Heart right ventricle (tissue), 16 donors: ENCODE measurements at regions not wholly inside any gene's neighbourhood (a gene's known extent, or its start where the extent isn't known, plus 50 kb on each side); places are given as distances from the start of the nearest gene placed in this dataset.
A peak's percentile ranks its signal among the peaks of the same experiment; 100 is the strongest.

Experiments used
- ATAC-seq, 8 donors: fragments of 200-7000 bp; cut with Tn5 transposase; one replicate each; pipeline ENCODE4 v1.9.1; 2020; ENCODE audit warnings: mild to moderate bottlenecking in 8 of 8, moderate library complexity in 8 of 8, moderate number of reproducible peaks in 1 of 8
- DNase-seq, 2 donors: peaks; one replicate each; pipeline ENCODE4 v3.0.0-alpha.2; 2020
- H3K27ac ChIP-seq, 10 donors: fragments of 200-600 bp; sonication (generic) in 2 of 10; one replicate each; pipeline versions ENCODE4 v1.5.0 to v1.8.0; 2020 to 2022; ENCODE audit warnings: mild to moderate bottlenecking in 3 of 10
- H3K27me3 ChIP-seq, 7 donors: fragments of 200-600 bp; one replicate each; pipeline ENCODE4 v1.8.0; 2021 to 2022; ENCODE audit warnings: mild to moderate bottlenecking in 2 of 7
- H3K36me3 ChIP-seq, 9 donors: fragments of 200-600 bp; sonication (generic) in 1 of 9; one replicate each; pipeline versions ENCODE4 v1.5.0 to v1.8.0; 2020 to 2022; ENCODE audit warnings: mild to moderate bottlenecking in 2 of 9
- H3K4me1 ChIP-seq, 9 donors: fragments of 200-600 bp; sonication (generic) in 1 of 9; one replicate each; pipeline versions ENCODE4 v1.5.0 to v1.8.0; 2020 to 2022; ENCODE audit warnings: mild to moderate bottlenecking in 4 of 9
- H3K4me3 ChIP-seq, 10 donors: fragments of 200-600 bp; sonication (generic) in 2 of 10; one replicate each; pipeline versions ENCODE4 v1.5.0 to v1.8.0; 2020 to 2022; ENCODE audit warnings: mild to moderate bottlenecking in 7 of 10, moderate library complexity in 2 of 10
- H3K9me3 ChIP-seq, 11 donors: fragments of 200-600 bp in 10 of 11; sonication (generic) in 2 of 11; one replicate each; pipeline versions ENCODE4 v1.5.0 to v1.8.0; 2013 to 2022; ENCODE audit warnings: mild to moderate bottlenecking in 2 of 11, control low read depth in 1 of 11, moderate library complexity in 1 of 11
- WGBS, 2 donors: extraction: QIAGEN DNeasy Blood & Tissue Kit; methylation state at CpG; one replicate each; pipeline ENCODE4 v1.1.7; 2013; ENCODE audit warnings: inconsistent platforms in 1 of 2; 5-methylcytosine and 5-hydroxymethylcytosine counted together
- intact Hi-C, 10 donors: fragments of 100-400 bp; cut with DNase I; formaldehyde crosslinking; loops; one replicate each; pipeline versions ENCODE4 v1.11.1 to v1.14.2; 2022
- TF ChIP-seq, protein P1 (sequence below), 9 donors: fragments of 200-600 bp; sonication (generic) in 2 of 9; IDR thresholded peaks; one replicate each; pipeline versions ENCODE4 v1.5.0 to v1.8.0; 2021 to 2022; ENCODE audit warnings: antibody characterized with exemption in 9 of 9, mild to moderate bottlenecking in 5 of 9, moderate library complexity in 1 of 9
- donor health status: Arrhythmogenic right ventricular cardiomyopathy.
- donor health status: ischemic (EF 13 %, LVEDD 7.1; RV severe dilation, severe dysfunction).
- donor health status: healthy with polysubstance abuse.
- donor health status: DM: no; HTN: yes; CAD: no.
- donor health status: DM: no; HTN: no; CAD: no.
- donor health status: ischemic (EF 25% LVEDD 6.9; RV normal size, moderate dysfunction).
- donor health status: ischemic (EF 25% LVEDD 5.7; RV mildly dilated, moderate dysfunction).
- donor health status: healthy.
- donor health status: DM: yes; HTN: yes; CAD: no.
- donor health status: Ischemic cardiomyopathy.
- donor health status: ischemic (EF 35%, LVEDD 5.7; RV mildly dilated, moderate dysfunction).
- donor health status: nonischemic (EF 11% LVEDD 7.7; RV severe dilation, severe dysfunction).
- donor health status: DM: yes; HTN: yes; CAD: no.
- donor health status: PGD.
- donor health status: ischemic (EF 29% LVEDD 5.4; RV normal size, mild dysfunction).
- donor health status: nonischemic (EF 23%, LVEDD 6.1; RV moderate dilation, normal function).

DNA sequence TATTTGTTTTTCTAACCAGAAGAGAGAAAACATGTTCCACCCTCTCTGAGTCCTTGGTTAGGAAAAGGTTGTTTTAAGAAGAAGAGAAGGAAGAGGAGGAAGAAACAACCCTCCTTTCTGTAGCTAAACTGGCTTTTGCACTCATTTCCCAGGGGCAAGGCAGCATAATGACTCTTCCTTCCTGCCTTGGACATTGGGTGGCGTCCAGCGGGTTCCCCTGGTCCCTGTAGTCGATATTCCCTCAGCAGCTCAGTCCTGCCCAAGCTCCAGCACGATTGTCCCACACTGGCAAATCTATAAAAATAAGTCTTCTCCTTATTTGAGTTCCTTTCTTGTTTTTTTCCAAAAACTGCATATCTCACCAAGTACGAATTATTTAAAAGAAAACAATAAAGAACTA lies 81.2 kb downstream of the TEX35 start:
- Histone ChIP-seq H3K27ac (peak overlapping the region in 6 of 10 donors; percentile 10 to 52 (median 34)), H3K27me3 (no peaks in the 10 kb centered on the region), H3K4me1 (peaks cover 0 to 16% (median 5%) of the 10 kb centered on the region in 9 donors), H3K4me3 (no peak overlapping the region), H3K36me3 (no peaks in the 10 kb centered on the region), H3K9me3 (peaks cover 0 to 8% (median 0%) of the 10 kb centered on the region in 11 donors)
- TF ChIP-seq, protein P1, sequence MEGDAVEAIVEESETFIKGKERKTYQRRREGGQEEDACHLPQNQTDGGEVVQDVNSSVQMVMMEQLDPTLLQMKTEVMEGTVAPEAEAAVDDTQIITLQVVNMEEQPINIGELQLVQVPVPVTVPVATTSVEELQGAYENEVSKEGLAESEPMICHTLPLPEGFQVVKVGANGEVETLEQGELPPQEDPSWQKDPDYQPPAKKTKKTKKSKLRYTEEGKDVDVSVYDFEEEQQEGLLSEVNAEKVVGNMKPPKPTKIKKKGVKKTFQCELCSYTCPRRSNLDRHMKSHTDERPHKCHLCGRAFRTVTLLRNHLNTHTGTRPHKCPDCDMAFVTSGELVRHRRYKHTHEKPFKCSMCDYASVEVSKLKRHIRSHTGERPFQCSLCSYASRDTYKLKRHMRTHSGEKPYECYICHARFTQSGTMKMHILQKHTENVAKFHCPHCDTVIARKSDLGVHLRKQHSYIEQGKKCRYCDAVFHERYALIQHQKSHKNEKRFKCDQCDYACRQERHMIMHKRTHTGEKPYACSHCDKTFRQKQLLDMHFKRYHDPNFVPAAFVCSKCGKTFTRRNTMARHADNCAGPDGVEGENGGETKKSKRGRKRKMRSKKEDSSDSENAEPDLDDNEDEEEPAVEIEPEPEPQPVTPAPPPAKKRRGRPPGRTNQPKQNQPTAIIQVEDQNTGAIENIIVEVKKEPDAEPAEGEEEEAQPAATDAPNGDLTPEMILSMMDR (IDR thresholded peaks at IDR 0.05), result no peak
- ATAC-seq (peak in 2 of 8 donors; percentile 38 to 73), DNase-seq (peak; percentile 23 to 37)
- WGBS, 2 donors, result 46 to 63% methylated on average over 5 of the region's 5 CpGs
- intact Hi-C loops, result no loop called here

DNA sequence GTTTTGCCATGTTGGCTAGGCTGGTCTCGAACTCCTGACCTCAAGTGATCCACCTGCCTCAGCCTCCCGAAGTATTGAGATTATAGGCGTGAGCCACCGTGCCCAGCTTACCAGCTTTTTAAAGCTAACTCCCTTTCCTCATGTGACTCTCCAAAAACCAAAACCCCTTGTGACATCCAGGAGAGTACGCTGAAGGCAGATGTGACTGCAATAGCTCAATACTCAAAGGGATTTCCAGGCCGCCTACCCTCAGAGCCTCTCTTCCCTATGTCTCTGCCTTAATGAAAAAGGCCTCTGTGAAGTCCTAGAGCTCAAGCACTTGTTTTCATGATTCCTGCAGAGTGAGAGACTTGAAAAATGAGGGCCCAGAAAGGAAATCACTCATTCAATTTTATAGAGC lies 82.6 kb downstream of the TEX35 start:
- Histone ChIP-seq H3K36me3 (no peaks in the 10 kb centered on the region), H3K4me3 (no peak overlapping the region), H3K4me1 (peaks cover 0 to 16% (median 5%) of the 10 kb centered on the region in 9 donors), H3K27me3 (no peaks in the 10 kb centered on the region), H3K9me3 (peaks cover 0 to 8% (median 0%) of the 10 kb centered on the region in 11 donors), H3K27ac (no peak overlapping the region)
- intact Hi-C loops, result no loop called here
- no peak for DNase-seq
- 89 to 91% methylated on average over 6 of the region's 6 CpGs for WGBS, 2 donors
- no peak for ATAC-seq
- TF ChIP-seq, protein P1 (IDR thresholded peaks at IDR 0.05), result no peak

DNA sequence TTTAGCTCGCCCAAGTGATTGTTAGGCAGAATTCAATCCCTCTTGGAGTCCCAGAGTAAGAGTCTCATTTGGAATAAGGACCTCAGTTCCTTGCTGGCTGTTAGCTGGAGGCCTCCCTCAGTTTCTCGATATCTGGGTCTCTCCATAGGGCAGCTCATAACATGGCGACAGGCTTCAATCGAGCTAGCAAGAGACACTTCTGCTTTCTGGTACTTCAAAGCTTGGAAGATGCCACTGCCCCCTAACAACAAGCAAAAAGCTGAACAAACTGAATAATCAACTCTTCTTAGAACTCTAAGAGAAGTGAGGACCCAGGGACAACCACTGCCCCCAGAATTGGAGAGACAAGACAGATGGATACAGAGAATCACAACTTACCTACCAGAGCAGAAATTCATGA lies 86.2 kb downstream of the TEX35 start:
- TF ChIP-seq, protein P1 (IDR thresholded peaks at IDR 0.05), result no peak
- no peak for ATAC-seq
- no peak for DNase-seq
- WGBS, 2 donors, result 91 to 92% methylated on average over 4 of the region's 4 CpGs
- intact Hi-C loops, result no loop called here
- Histone ChIP-seq H3K27ac (no peak overlapping the region), H3K27me3 (no peaks in the 10 kb centered on the region), H3K36me3 (no peaks in the 10 kb centered on the region), H3K4me1 (peaks cover 0 to 5% (median 1%) of the 10 kb centered on the region in 9 donors), H3K9me3 (no peaks in the 10 kb centered on the region), H3K4me3 (no peak overlapping the region)

DNA sequence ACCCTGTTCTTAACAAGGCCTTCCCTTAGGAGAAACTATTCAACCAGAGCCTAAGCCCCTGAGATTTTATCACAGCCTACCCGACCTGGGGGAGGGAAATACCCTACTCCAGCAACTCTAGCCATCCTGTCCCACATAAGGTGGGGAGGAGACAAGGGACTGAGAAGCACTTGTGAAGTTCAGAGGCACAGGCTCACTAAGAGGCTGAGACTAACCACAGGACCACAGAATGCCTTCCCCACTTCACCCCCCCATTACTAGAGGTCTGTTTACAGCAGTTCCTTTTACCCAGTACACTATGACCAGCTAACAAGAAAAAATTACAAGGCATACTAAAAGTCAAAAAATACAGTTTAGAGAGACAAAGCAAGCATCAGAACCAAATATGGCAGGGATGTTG lies 86.8 kb downstream of the TEX35 start:
- WGBS, 2 donors, result 28 to 38% methylated on average over 1 of the region's 1 CpG
- DNase-seq, result no peak
- no peaks in the 10 kb centered on the region for H3K9me3 ChIP-seq
- H3K36me3 ChIP-seq, result no peaks in the 10 kb centered on the region
- ATAC-seq, result no peak
- no peak overlapping the region for H3K4me3 ChIP-seq
- H3K27ac ChIP-seq, result no peak overlapping the region
- no peaks in the 10 kb centered on the region for H3K27me3 ChIP-seq
- intact Hi-C loops, result no loop called here
- H3K4me1 ChIP-seq, result no peaks in the 10 kb centered on the region
- TF ChIP-seq, protein P1 (IDR thresholded peaks at IDR 0.05), result no peak
